ENCODE measurements at regions not wholly inside any gene's neighbourhood (a gene's known extent, or its start where the extent isn't known, plus 50 kb on each side); places are given as distances from the start of the nearest gene placed in this dataset.
A peak's percentile ranks its signal among the peaks of the same experiment; 100 is the strongest.

GRCh38 chr17:77399319-77399957 is 258.7 kb downstream of the SEC14L1 start:
- DNase-seq, result no peak

- peak; percentile 90 for DNase-seq
These were observed 259.7 kb downstream of the SEC14L1 start for GRCh38 chr17:77400445-77400870.

GRCh38 chr17:77402159-77402731 is 261.5 kb downstream of the SEC14L1 start:
- DNase-seq, result no peak

GRCh38 chr17:77403854-77404253 is 263.1 kb downstream of the SEC14L1 start:
- DNase-seq, result no peak

GRCh38 chr17:77404812-77405581 is 264.2 kb downstream of the SEC14L1 start:
- DNase-seq, result peak; percentile 94

- DNase-seq, result peak; percentile 22
These were observed 265.3 kb downstream of the SEC14L1 start for GRCh38 chr17:77405867-77406732.

- DNase-seq, result no peak
These were observed 266.8 kb downstream of the SEC14L1 start for GRCh38 chr17:77407321-77408277.

- no peak for DNase-seq
These were observed 267.5 kb downstream of the SEC14L1 start for GRCh38 chr17:77408284-77408683.

- no peak for DNase-seq
These were observed 268.8 kb downstream of the SEC14L1 start for GRCh38 chr17:77409282-77410161.

- DNase-seq, result no peak
These were observed 269.7 kb downstream of the SEC14L1 start for GRCh38 chr17:77410470-77410869.

- no peak for DNase-seq
These were observed 274.1 kb downstream of the SEC14L1 start for GRCh38 chr17:77414811-77415400.

GRCh38 chr17:77416105-77416713 is 275.4 kb downstream of the SEC14L1 start:
- no peak for DNase-seq

GRCh38 chr17:77417575-77417974 is 276.8 kb downstream of the SEC14L1 start:
- no peak for DNase-seq

GRCh38 chr17:77418609-77419008 is 277.8 kb downstream of the SEC14L1 start:
- no peak for DNase-seq

- DNase-seq, result no peak
These were observed 278.3 kb downstream of the SEC14L1 start for GRCh38 chr17:77419095-77419494.

GRCh38 chr17:77419547-77420094 is 278.9 kb downstream of the SEC14L1 start:
- DNase-seq, result no peak

- DNase-seq, result no peak
These were observed 279.5 kb downstream of the SEC14L1 start for GRCh38 chr17:77420095-77420803.

- DNase-seq, result peak; percentile 41
These were observed 280.2 kb downstream of the SEC14L1 start for GRCh38 chr17:77420804-77421629.

Data from activated CD4-positive, alpha-beta T cell treated with anti-CD3 and anti-CD28 coated beads, Interleukin-2, Interleukin-6, amounts not matched to agents 100 ng/mL and 50 ng/mL, durations not matched to agents 16 hours and 8 hours (primary cell).